ENCODE measurements at regions not wholly inside any gene's neighbourhood (a gene's known extent, or its start where the extent isn't known, plus 50 kb on each side); places are given as distances from the start of the nearest gene placed in this dataset.

GRCh38 chr4:156663663-156664062 is 307.9 kb downstream of the PDGFC start:
- no peaks in the 10 kb centered on the region for H3K27me3 ChIP-seq (ENCODE audit: low read length)
- H3K27ac ChIP-seq (ENCODE audit: low read depth, low read length) = no peak overlapping the region
- TF ChIP-seq CTCF (IDR thresholded peaks at IDR 0.05; ENCODE audit: insufficient read depth, low read length, poor library complexity, severe bottlenecking) (no peak), EZH2phosphoT487 (conservative IDR thresholded peaks at IDR 0.05; ENCODE audit: low read length) (no peak)
- H3K36me3 ChIP-seq (ENCODE audit: low read length) = no peaks in the 10 kb centered on the region
- no peaks in the 10 kb centered on the region for H3K79me2 ChIP-seq (ENCODE audit: insufficient read depth, low read length)
- no peak overlapping the region for H3K4me2 ChIP-seq (ENCODE audit: low read depth, low read length, poor library complexity, severe bottlenecking)
- no peaks in the 10 kb centered on the region for H4K20me1 ChIP-seq (ENCODE audit: low read depth, low read length)
- H3F3A ChIP-seq (ENCODE audit: insufficient read depth) = no peaks in the 10 kb centered on the region
- no peak overlapping the region for H3K4me3 ChIP-seq (ENCODE audit: insufficient read depth, low read length, poor library complexity, severe bottlenecking)
- no peak overlapping the region for H2AFZ ChIP-seq (ENCODE audit: low read depth, low read length, severe bottlenecking)
- no peak overlapping the region for H3K9ac ChIP-seq (ENCODE audit: low read length)
- no peaks in the 10 kb centered on the region for H3K9me2 ChIP-seq (replicated peaks; ENCODE audit: insufficient read depth, low read length)
- no peaks in the 10 kb centered on the region for H3K9me3 ChIP-seq (ENCODE audit: insufficient read depth, low read length)

GRCh38 chr4:156662921-156663320 is 308.7 kb downstream of the PDGFC start:
- H3F3A ChIP-seq (ENCODE audit: insufficient read depth) = no peaks in the 10 kb centered on the region
- no peaks in the 10 kb centered on the region for H3K9me2 ChIP-seq (replicated peaks; ENCODE audit: insufficient read depth, low read length)
- no peak overlapping the region for H3K4me3 ChIP-seq (ENCODE audit: insufficient read depth, low read length, poor library complexity, severe bottlenecking)
- no peaks in the 10 kb centered on the region for H4K20me1 ChIP-seq (ENCODE audit: low read depth, low read length)
- no peaks in the 10 kb centered on the region for H3K79me2 ChIP-seq (ENCODE audit: insufficient read depth, low read length)
- TF ChIP-seq EZH2phosphoT487 (conservative IDR thresholded peaks at IDR 0.05; ENCODE audit: low read length) (no peak), CTCF (IDR thresholded peaks at IDR 0.05; ENCODE audit: insufficient read depth, low read length, poor library complexity, severe bottlenecking) (no peak)
- H3K9ac ChIP-seq (ENCODE audit: low read length) = no peak overlapping the region
- no peak overlapping the region for H2AFZ ChIP-seq (ENCODE audit: low read depth, low read length, severe bottlenecking)
- H3K27ac ChIP-seq (ENCODE audit: low read depth, low read length) = no peak overlapping the region
- H3K36me3 ChIP-seq (ENCODE audit: low read length) = no peaks in the 10 kb centered on the region
- H3K27me3 ChIP-seq (ENCODE audit: low read length) = no peaks in the 10 kb centered on the region
- no peaks in the 10 kb centered on the region for H3K9me3 ChIP-seq (ENCODE audit: insufficient read depth, low read length)
- H3K4me2 ChIP-seq (ENCODE audit: low read depth, low read length, poor library complexity, severe bottlenecking) = no peak overlapping the region

- Histone ChIP-seq H3K9me3 (ENCODE audit: insufficient read depth, low read length) (no peaks in the 10 kb centered on the region), H3K9ac (ENCODE audit: low read length) (no peak overlapping the region), H3K4me2 (ENCODE audit: low read depth, low read length, poor library complexity, severe bottlenecking) (no peak overlapping the region), H2AFZ (ENCODE audit: low read depth, low read length, severe bottlenecking) (no peak overlapping the region), H3K36me3 (ENCODE audit: low read length) (no peaks in the 10 kb centered on the region), H3F3A (ENCODE audit: insufficient read depth) (no peaks in the 10 kb centered on the region), H3K4me3 (ENCODE audit: insufficient read depth, low read length, poor library complexity, severe bottlenecking) (no peak overlapping the region), H3K9me2 (replicated peaks; ENCODE audit: insufficient read depth, low read length) (no peaks in the 10 kb centered on the region), H4K20me1 (ENCODE audit: low read depth, low read length) (no peaks in the 10 kb centered on the region), H3K27me3 (ENCODE audit: low read length) (no peaks in the 10 kb centered on the region), H3K79me2 (ENCODE audit: insufficient read depth, low read length) (no peaks in the 10 kb centered on the region), H3K27ac (ENCODE audit: low read depth, low read length) (no peak overlapping the region)
- TF ChIP-seq EZH2phosphoT487 (conservative IDR thresholded peaks at IDR 0.05; ENCODE audit: low read length) = no peak
- no peak for TF ChIP-seq CTCF (IDR thresholded peaks at IDR 0.05; ENCODE audit: insufficient read depth, low read length, poor library complexity, severe bottlenecking)
Observed at GRCh38 chr4:156661555-156661954, 310.0 kb downstream of the PDGFC start.
